Trophoblast cell (in vitro differentiated cells and primary cell): ENCODE measurements at regions not wholly inside any gene's neighbourhood (a gene's known extent, or its start where the extent isn't known, plus 50 kb on each side); places are given as distances from the start of the nearest gene placed in this dataset.

ENCODE experiments used
- DNase-seq, 2 donors: peaks; one replicate each; pipeline ENCODE4 v3.0.0-alpha.2; 2016
- H2AFZ ChIP-seq: 2 replicates; pipeline ENCODE4 v1.6.1; 2013; ENCODE audit warnings: low read length, moderate library complexity, mild to moderate bottlenecking; ENCODE audit not compliant: insufficient read depth, poor library complexity
- H2AK5ac ChIP-seq: 2 replicates; pipeline ENCODE4 v1.6.1; 2013; ENCODE audit warnings: mild to moderate bottlenecking, low read length
- H2BK120ac ChIP-seq: 2 replicates; pipeline ENCODE4 v1.6.1; 2013; ENCODE audit warnings: low read length, mild to moderate bottlenecking, moderate library complexity; ENCODE audit not compliant: insufficient read depth, poor library complexity
- H2BK12ac ChIP-seq: 2 replicates; pipeline ENCODE4 v1.6.1; 2013; ENCODE audit warnings: mild to moderate bottlenecking, low read length, moderate library complexity
- H2BK5ac ChIP-seq: 2 replicates; pipeline ENCODE4 v1.6.1; 2013; ENCODE audit warnings: low read length, low read depth, moderate library complexity, mild to moderate bottlenecking; ENCODE audit not compliant: poor library complexity
- H3K14ac ChIP-seq: 2 replicates; pipeline ENCODE4 v1.6.1; 2013; ENCODE audit warnings: mild to moderate bottlenecking, low read length
- H3K18ac ChIP-seq: 2 replicates; pipeline ENCODE4 v1.6.1; 2013; ENCODE audit warnings: mild to moderate bottlenecking, low read length
- H3K23ac ChIP-seq: 2 replicates; pipeline ENCODE4 v1.6.1; 2013; ENCODE audit warnings: low read length
- H3K27ac ChIP-seq: 2 replicates; pipeline ENCODE4 v1.5.1; 2013; ENCODE audit warnings: low read depth, mild to moderate bottlenecking, inconsistent platforms, low read length, moderate library complexity
- H3K27me3 ChIP-seq: 2 replicates; pipeline ENCODE4 v1.6.1; 2013; ENCODE audit warnings: inconsistent platforms, mild to moderate bottlenecking, low read length, moderate library complexity; ENCODE audit not compliant: insufficient read depth
- H3K36me3 ChIP-seq, 2 experiments: 1 replicate in 1 of 2; 2 replicates in 1 of 2; pipeline ENCODE4 v1.6.1; 2013; ENCODE audit warnings: low read length in 2 of 2, mild to moderate bottlenecking in 2 of 2, moderate library complexity in 1 of 2; ENCODE audit not compliant: insufficient read depth in 2 of 2, control insufficient read depth in 1 of 2
- H3K4ac ChIP-seq: 2 replicates; pipeline ENCODE4 v1.6.1; 2013; ENCODE audit warnings: low read depth, mild to moderate bottlenecking, low read length, moderate library complexity
- H3K4me1 ChIP-seq, 2 experiments: 1 replicate in 1 of 2; 2 replicates in 1 of 2; pipeline ENCODE4 v1.6.1; 2013; ENCODE audit warnings: low read length in 2 of 2, mild to moderate bottlenecking in 2 of 2, moderate library complexity in 1 of 2; ENCODE audit not compliant: insufficient read depth in 2 of 2, control insufficient read depth in 1 of 2
- H3K4me2 ChIP-seq: 2 replicates; pipeline ENCODE4 v1.6.1; 2013; ENCODE audit warnings: inconsistent platforms, mild to moderate bottlenecking, low read length, moderate library complexity
- H3K4me3 ChIP-seq: 2 replicates; pipeline ENCODE4 v1.5.1; 2013; ENCODE audit warnings: mild to moderate bottlenecking, low read depth, low read length, inconsistent platforms
- H3K79me1 ChIP-seq: one replicate; pipeline ENCODE4 v1.6.1; 2013; ENCODE audit warnings: low read length
- H3K79me2 ChIP-seq: 2 replicates; pipeline ENCODE4 v1.6.1; 2013; ENCODE audit warnings: low read length, mild to moderate bottlenecking; ENCODE audit not compliant: control insufficient read depth, insufficient read depth, poor library complexity
- H3K9ac ChIP-seq: 2 replicates; pipeline ENCODE4 v1.6.1; 2013; ENCODE audit warnings: mild to moderate bottlenecking, low read length
- H3K9me3 ChIP-seq: 2 replicates; pipeline ENCODE4 v1.6.1; 2013; ENCODE audit warnings: low read depth, mild to moderate bottlenecking, control low read depth, inconsistent platforms, low read length; ENCODE audit not compliant: insufficient read depth
- H4K12ac ChIP-seq: 2 replicates; pipeline ENCODE4 v1.6.1; 2013; ENCODE audit warnings: low read depth, mild to moderate bottlenecking, low read length, moderate library complexity
- H4K8ac ChIP-seq: 2 replicates; pipeline ENCODE4 v1.6.1; 2013; ENCODE audit warnings: low read depth, mild to moderate bottlenecking, low read length, moderate library complexity
- H4K91ac ChIP-seq: one replicate; pipeline ENCODE4 v1.6.1; 2013; ENCODE audit warnings: low read depth, mild to moderate bottlenecking, low read length, moderate library complexity
- WGBS: extraction: QIAGEN DNeasy Blood & Tissue Kit; methylation state at CpG from one replicate; pipeline ENCODE4 v1.1.7; 2013; ENCODE audit warnings: missing lambda C conversion rate; ENCODE audit not compliant: insufficient read length, insufficient coverage; ENCODE audit errors: extremely low coverage; 5-methylcytosine and 5-hydroxymethylcytosine counted together

DNA sequence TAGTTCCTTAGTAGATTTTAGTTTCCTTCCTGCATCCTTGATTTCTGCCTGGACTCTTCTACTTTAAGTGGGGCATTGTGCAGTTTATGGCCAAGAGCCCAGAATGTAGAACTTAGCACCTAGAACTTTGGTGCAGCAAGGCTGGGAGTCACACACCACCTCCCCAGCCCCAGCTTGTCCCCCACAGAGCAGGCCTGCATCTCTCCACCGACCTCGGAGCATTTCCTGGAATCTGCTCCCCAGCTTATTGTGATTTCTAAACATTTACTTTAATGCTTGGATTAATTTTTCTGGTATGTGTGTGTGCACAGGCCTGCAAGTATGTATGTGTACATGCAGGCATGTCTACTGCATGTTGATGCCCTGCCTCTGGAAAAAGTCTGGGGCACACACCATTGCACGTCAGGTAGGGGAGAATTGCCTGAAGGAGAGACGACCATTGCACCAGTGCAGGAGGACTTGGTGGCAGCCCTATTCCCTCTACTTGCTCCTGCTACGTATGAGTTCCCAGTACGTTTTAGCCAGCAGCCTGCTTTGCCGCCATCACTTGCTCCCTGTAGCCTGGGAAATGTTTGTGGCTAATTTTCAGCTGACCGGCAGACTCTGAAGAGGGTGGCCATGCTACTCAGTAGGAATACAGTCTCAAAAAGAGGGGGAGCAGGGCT lies 419.9 kb upstream of the HS6ST1 start:
- no peaks in the 10 kb centered on the region for H3K36me3 ChIP-seq
- WGBS = no CpG with 5 or more reads among the region's 8 CpGs
- no peak overlapping the region for H3K27ac ChIP-seq
- DNase-seq = no peak
- no peak overlapping the region for H3K4me2 ChIP-seq
- H3K18ac ChIP-seq = no peak overlapping the region
- no peak overlapping the region for H3K9ac ChIP-seq
- H4K91ac ChIP-seq = no peak overlapping the region
- no peak overlapping the region for H4K8ac ChIP-seq
- no peak overlapping the region for H2BK5ac ChIP-seq
- no peak overlapping the region for H2AFZ ChIP-seq
- no peaks in the 10 kb centered on the region for H3K27me3 ChIP-seq
- H3K4ac ChIP-seq = no peak overlapping the region
- peaks cover 7 to 10% of the 10 kb centered on the region in 2 experiments for H3K4me1 ChIP-seq
- H3K79me1 ChIP-seq = no peaks in the 10 kb centered on the region
- no peaks in the 10 kb centered on the region for H3K9me3 ChIP-seq
- H3K14ac ChIP-seq = no peak overlapping the region
- H3K23ac ChIP-seq = no peak overlapping the region
- H2BK12ac ChIP-seq = no peak overlapping the region
- H3K4me3 ChIP-seq = no peak overlapping the region
- H3K79me2 ChIP-seq = no peaks in the 10 kb centered on the region
- H2BK120ac ChIP-seq = no peak overlapping the region
- no peak overlapping the region for H2AK5ac ChIP-seq
- no peak overlapping the region for H4K12ac ChIP-seq

DNA sequence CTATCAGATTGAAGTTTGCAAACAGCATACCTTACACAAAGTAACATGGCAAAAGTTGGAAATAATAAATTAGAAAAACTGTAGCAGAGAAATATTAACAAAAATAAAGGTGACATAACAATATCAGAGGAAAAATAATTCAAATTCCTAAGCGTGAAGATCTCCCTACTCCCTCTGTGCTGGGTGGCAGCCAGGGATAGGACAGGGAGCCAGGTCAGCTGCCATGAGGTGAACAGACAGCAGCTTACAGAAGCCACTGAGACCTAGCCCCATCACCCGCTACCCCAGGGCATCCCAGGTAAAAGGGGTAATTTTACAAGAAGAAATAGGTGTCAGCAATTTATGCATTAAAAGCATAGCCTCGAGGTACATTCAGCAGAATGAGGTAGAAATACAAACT lies 423.8 kb upstream of the HS6ST1 start:
- Histone ChIP-seq H3K27ac (no peak overlapping the region), H2BK120ac (no peak overlapping the region), H3K4me2 (no peak overlapping the region), H3K27me3 (no peaks in the 10 kb centered on the region), H3K23ac (no peak overlapping the region), H3K4me1 (no peaks in the 10 kb centered on the region), H2AK5ac (no peak overlapping the region), H4K8ac (no peak overlapping the region), H3K79me1 (no peaks in the 10 kb centered on the region), H3K18ac (no peak overlapping the region), H3K36me3 (no peaks in the 10 kb centered on the region), H3K14ac (no peak overlapping the region), H2BK5ac (no peak overlapping the region), H3K4ac (no peak overlapping the region), H3K4me3 (no peak overlapping the region), H3K79me2 (no peaks in the 10 kb centered on the region), H2BK12ac (no peak overlapping the region), H4K91ac (no peak overlapping the region), H4K12ac (no peak overlapping the region), H2AFZ (no peak overlapping the region), H3K9ac (no peak overlapping the region), H3K9me3 (no peaks in the 10 kb centered on the region)
- WGBS = no CpG with 5 or more reads among the region's 3 CpGs
- peak in 1 of 2 donors; percentile 17 for DNase-seq

DNA sequence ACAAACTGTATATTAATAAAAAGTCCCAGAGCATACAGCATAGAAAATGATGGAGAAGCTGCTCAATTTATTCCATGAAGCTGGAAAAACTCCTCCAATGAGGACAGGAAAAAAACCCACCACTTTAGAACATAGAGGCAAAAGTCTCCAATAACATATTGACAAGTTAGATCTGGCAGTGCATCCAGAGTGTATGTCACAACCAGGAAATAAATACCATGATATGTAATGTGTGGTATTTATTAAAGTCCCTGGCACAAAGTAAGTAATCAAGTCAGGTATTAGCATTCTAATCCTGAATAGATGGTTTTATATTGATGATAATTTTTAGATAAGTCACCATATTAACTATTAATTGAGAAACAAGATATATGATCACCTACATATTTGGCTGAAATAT lies 427.3 kb upstream of the HS6ST1 start:
- no peak overlapping the region for H2BK12ac ChIP-seq
- no peak overlapping the region for H4K91ac ChIP-seq
- H2BK120ac ChIP-seq = no peak overlapping the region
- H3K27ac ChIP-seq = no peak overlapping the region
- H3K4me3 ChIP-seq = no peak overlapping the region
- H3K9ac ChIP-seq = no peak overlapping the region
- H4K8ac ChIP-seq = no peak overlapping the region
- H3K4ac ChIP-seq = no peak overlapping the region
- no peaks in the 10 kb centered on the region for H3K27me3 ChIP-seq
- no peaks in the 10 kb centered on the region for H3K4me1 ChIP-seq
- DNase-seq = no peak
- H3K4me2 ChIP-seq = no peak overlapping the region
- H3K36me3 ChIP-seq = no peaks in the 10 kb centered on the region
- no peak overlapping the region for H4K12ac ChIP-seq
- no peak overlapping the region for H2BK5ac ChIP-seq
- H2AFZ ChIP-seq = no peak overlapping the region
- H3K79me2 ChIP-seq = no peaks in the 10 kb centered on the region
- H3K18ac ChIP-seq = no peak overlapping the region
- H3K79me1 ChIP-seq = no peaks in the 10 kb centered on the region
- peaks cover 2% of the 10 kb centered on the region for H3K9me3 ChIP-seq
- H3K23ac ChIP-seq = no peak overlapping the region
- H2AK5ac ChIP-seq = no peak overlapping the region
- no peak overlapping the region for H3K14ac ChIP-seq

DNA sequence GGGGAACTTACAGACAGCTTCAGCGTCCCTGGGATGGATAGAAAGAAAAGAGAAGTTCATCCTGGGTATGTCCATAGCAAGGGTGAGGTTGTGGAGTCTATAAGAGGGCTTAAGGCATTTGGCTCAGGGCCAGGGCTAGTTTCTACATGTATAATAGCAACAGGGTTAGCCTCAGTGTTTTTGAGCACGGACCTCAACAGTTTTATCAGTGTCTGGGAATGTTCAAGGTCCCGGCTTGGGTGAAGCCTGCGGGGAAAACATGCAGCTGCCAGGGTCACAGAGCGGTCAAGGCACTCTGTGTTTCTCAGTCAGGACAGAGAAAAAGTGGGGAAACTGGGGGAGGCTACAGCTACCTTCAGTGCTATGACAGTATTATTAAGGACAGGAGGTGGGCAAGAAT lies 427.7 kb upstream of the HS6ST1 start:
- no peaks in the 10 kb centered on the region for H3K4me1 ChIP-seq
- H3K4me2 ChIP-seq = no peak overlapping the region
- no peaks in the 10 kb centered on the region for H3K36me3 ChIP-seq
- H4K8ac ChIP-seq = no peak overlapping the region
- peaks cover 2% of the 10 kb centered on the region for H3K9me3 ChIP-seq
- no peak overlapping the region for H3K9ac ChIP-seq
- H3K14ac ChIP-seq = no peak overlapping the region
- H2AFZ ChIP-seq = no peak overlapping the region
- no peak overlapping the region for H4K91ac ChIP-seq
- H3K23ac ChIP-seq = no peak overlapping the region
- H3K79me1 ChIP-seq = no peaks in the 10 kb centered on the region
- no peak overlapping the region for H3K27ac ChIP-seq
- no peak overlapping the region for H3K18ac ChIP-seq
- H2AK5ac ChIP-seq = no peak overlapping the region
- no CpG with 5 or more reads among the region's 5 CpGs for WGBS
- H2BK5ac ChIP-seq = no peak overlapping the region
- no peak overlapping the region for H2BK12ac ChIP-seq
- no peak overlapping the region for H3K4ac ChIP-seq
- no peak overlapping the region for H4K12ac ChIP-seq
- no peaks in the 10 kb centered on the region for H3K79me2 ChIP-seq
- peak; percentile 93 to 95 for DNase-seq
- no peak overlapping the region for H3K4me3 ChIP-seq
- H2BK120ac ChIP-seq = no peak overlapping the region
- no peaks in the 10 kb centered on the region for H3K27me3 ChIP-seq
